PC-9 (cell line): ENCODE measurements at regions not wholly inside any gene's neighbourhood (a gene's known extent, or its start where the extent isn't known, plus 50 kb on each side); places are given as distances from the start of the nearest gene placed in this dataset.
"Not testable (repeated sequence)": the region's sequence is repeated elsewhere in the genome, so short reads cannot be mapped to it uniquely, and the experiment has no call there.

Experiments
- BruUV-seq: library from RNA; stranded (reverse); fragments of 400-500 nt; replicated peaks from 2 replicates; lab custom pipeline; 2021; lab: Mats Ljungman, UMichigan
- CTCF ChIA-PET: fragments of 300-600 bp; sonication (Branson Sonifier 250); formaldehyde crosslinking; loops from one replicate; lab custom pipeline; 2022; ENCODE audit warnings: antibody characterized with exemption; lab: Charles Lee
- POLR2A ChIA-PET: fragments of 300-600 bp; sonication (Branson Sonifier 250); formaldehyde crosslinking; loops from one replicate; lab custom pipeline; 2022; ENCODE audit warnings: antibody characterized with exemption; ENCODE audit not compliant: unreplicated experiment; lab: Charles Lee
- DNase-seq, 2 experiments: peaks; one replicate each; pipeline versions ENCODE4 v3.0.0 to v3.0.0-alpha.2; 2015 to 2022; ENCODE audit warnings: mixed read lengths in 1 of 2
- H2AFZ ChIP-seq: fragments of 200-600 bp; sonication (generic); 2 replicates; pipeline ENCODE4 v1.8.1; 2017; ENCODE audit warnings: antibody characterized with exemption
- H3F3A ChIP-seq: fragments of 200-600 bp; sonication (generic); 2 replicates; pipeline ENCODE4 v1.8.1; 2017; ENCODE audit warnings: antibody characterized with exemption, mild to moderate bottlenecking, low read depth; ENCODE audit not compliant: insufficient read depth
- H3K27ac ChIP-seq: fragments of 200-600 bp; sonication (generic); 2 replicates; pipeline ENCODE4 v1.6.1; 2016; ENCODE audit warnings: mixed run types
- H3K27me3 ChIP-seq: fragments of 200-600 bp; sonication (generic); 2 replicates; pipeline ENCODE4 v1.6.1; 2016; ENCODE audit warnings: low read depth, mixed run types; ENCODE audit not compliant: insufficient read depth
- H3K36me3 ChIP-seq: fragments of 200-600 bp; sonication (generic); 2 replicates; pipeline ENCODE4 v1.6.1; 2016; ENCODE audit warnings: low read depth, mixed run types
- H3K4me1 ChIP-seq: fragments of 200-600 bp; sonication (generic); replicated peaks from 2 replicates; pipeline ENCODE4 v1.6.1; 2016; ENCODE audit warnings: mixed run types; ENCODE audit not compliant: insufficient read depth
- H3K4me2 ChIP-seq: fragments of 200-600 bp; sonication (generic); 2 replicates; pipeline ENCODE4 v1.6.1; 2017; ENCODE audit warnings: mixed run types
- H3K4me3 ChIP-seq: fragments of 200-600 bp; sonication (generic); 2 replicates; pipeline ENCODE4 v1.6.1; 2016; ENCODE audit warnings: mixed run types
- H3K79me2 ChIP-seq: fragments of 200-600 bp; sonication (generic); 2 replicates; pipeline ENCODE4 v1.6.1; 2017; ENCODE audit warnings: low read depth, mixed run types
- H3K9me2 ChIP-seq: fragments of 200-600 bp; sonication (generic); 2 replicates; pipeline ENCODE4 v1.8.1; 2017; ENCODE audit warnings: mild to moderate bottlenecking; ENCODE audit not compliant: insufficient read depth
- H3K9me3 ChIP-seq: fragments of 200-600 bp; sonication (generic); 2 replicates; pipeline ENCODE4 v1.8.1; 2016; ENCODE audit warnings: low read depth; ENCODE audit not compliant: insufficient read depth
- H4K20me1 ChIP-seq: fragments of 200-600 bp; sonication (generic); 2 replicates; pipeline ENCODE4 v1.8.1; 2017; ENCODE audit not compliant: insufficient read depth
- EZH2 ChIP-seq: fragments of 200-600 bp; sonication (generic); IDR thresholded peaks from 2 replicates; pipeline ENCODE4 v1.8.0; 2017; ENCODE audit warnings: antibody characterized with exemption, low read depth
- intact Hi-C: fragments of 100-400 bp; cut with micrococcal nuclease; formaldehyde crosslinking; loops from one replicate; pipeline ENCODE4 v1.10.0; 2022; ENCODE audit not compliant: unreplicated experiment
- TF ChIP-seq, protein P1 (sequence below): fragments of 200-600 bp; sonication (generic); conservative IDR thresholded peaks from 2 replicates; pipeline ENCODE4 v1.6.1; 2017; ENCODE audit warnings: mixed run types, antibody characterized with exemption, mild to moderate bottlenecking, moderate library complexity

DNA sequence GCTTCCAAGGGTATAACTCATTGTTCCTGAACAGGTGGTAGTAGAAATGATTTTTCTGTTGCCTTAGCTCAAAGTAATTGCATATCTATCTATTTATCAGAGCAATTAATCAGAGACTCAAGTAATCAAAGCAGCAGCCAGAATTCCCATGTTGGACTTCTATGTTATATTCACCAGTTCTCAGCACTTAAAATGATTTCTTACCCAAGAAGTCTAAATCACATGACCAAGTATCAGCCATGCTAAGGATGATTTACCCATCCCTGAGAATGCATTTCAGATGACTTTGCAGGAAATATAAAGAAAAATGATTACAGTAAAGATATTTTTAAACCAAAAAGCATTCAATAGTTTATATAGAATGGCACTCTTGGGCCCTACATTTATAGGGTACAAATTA lies 352.2 kb downstream of the NUP35 start:
- Histone ChIP-seq H2AFZ (no peak overlapping the region), H3K27me3 (no peaks in the 10 kb centered on the region), H3K4me2 (no peak overlapping the region), H3K4me1 (no peaks in the 10 kb centered on the region), H3F3A (no peaks in the 10 kb centered on the region), H3K9me3 (no peaks in the 10 kb centered on the region), H3K36me3 (no peaks in the 10 kb centered on the region), H3K27ac (no peak overlapping the region), H3K9me2 (no peaks in the 10 kb centered on the region), H3K4me3 (no peak overlapping the region), H3K79me2 (no peaks in the 10 kb centered on the region), H4K20me1 (no peaks in the 10 kb centered on the region; the same call in 1 of the 2 replicates)
- TF ChIP-seq, protein P1, sequence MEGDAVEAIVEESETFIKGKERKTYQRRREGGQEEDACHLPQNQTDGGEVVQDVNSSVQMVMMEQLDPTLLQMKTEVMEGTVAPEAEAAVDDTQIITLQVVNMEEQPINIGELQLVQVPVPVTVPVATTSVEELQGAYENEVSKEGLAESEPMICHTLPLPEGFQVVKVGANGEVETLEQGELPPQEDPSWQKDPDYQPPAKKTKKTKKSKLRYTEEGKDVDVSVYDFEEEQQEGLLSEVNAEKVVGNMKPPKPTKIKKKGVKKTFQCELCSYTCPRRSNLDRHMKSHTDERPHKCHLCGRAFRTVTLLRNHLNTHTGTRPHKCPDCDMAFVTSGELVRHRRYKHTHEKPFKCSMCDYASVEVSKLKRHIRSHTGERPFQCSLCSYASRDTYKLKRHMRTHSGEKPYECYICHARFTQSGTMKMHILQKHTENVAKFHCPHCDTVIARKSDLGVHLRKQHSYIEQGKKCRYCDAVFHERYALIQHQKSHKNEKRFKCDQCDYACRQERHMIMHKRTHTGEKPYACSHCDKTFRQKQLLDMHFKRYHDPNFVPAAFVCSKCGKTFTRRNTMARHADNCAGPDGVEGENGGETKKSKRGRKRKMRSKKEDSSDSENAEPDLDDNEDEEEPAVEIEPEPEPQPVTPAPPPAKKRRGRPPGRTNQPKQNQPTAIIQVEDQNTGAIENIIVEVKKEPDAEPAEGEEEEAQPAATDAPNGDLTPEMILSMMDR = no peak
- TF ChIP-seq EZH2 = no peak
- intact Hi-C loops = no loop called here
- ChIA-PET CTCF (no interaction called here), POLR2A (no interaction called here)
- no TSS peak for BruUV-seq
- no peak for DNase-seq

DNA sequence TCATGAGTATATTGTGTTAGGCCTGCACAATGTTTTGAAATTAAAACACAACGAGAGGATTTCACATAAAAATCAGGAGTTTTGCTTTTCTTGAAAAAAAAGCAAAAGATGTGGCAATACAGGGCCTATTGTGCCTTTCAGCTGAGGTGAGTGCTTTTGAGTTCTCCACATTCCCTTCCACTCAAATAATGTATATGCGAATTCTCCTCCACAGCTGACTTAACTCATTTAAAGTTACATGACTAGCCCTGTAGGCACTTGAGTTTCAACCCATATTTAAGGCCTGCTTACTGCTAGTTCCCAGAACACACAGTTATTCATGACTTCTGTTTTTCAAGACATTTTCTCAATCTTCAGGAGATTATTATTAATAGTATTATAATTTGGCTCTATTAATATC lies 353.1 kb downstream of the NUP35 start:
- no peak overlapping the region for H3K27ac ChIP-seq
- H4K20me1 ChIP-seq = no peaks in the 10 kb centered on the region; the same call in 1 of the 2 replicates
- no peak overlapping the region for H2AFZ ChIP-seq
- ChIA-PET POLR2A (no interaction called here), CTCF (no interaction called here)
- H3K79me2 ChIP-seq = no peaks in the 10 kb centered on the region
- no peaks in the 10 kb centered on the region for H3F3A ChIP-seq
- intact Hi-C loops = no loop called here
- H3K36me3 ChIP-seq = no peaks in the 10 kb centered on the region
- no peaks in the 10 kb centered on the region for H3K9me3 ChIP-seq
- H3K4me2 ChIP-seq = no peak overlapping the region
- no peak for TF ChIP-seq EZH2
- DNase-seq = no peak
- no peaks in the 10 kb centered on the region for H3K4me1 ChIP-seq
- no peaks in the 10 kb centered on the region for H3K27me3 ChIP-seq
- no peak overlapping the region for H3K4me3 ChIP-seq
- BruUV-seq = no TSS peak
- no peaks in the 10 kb centered on the region for H3K9me2 ChIP-seq

DNA sequence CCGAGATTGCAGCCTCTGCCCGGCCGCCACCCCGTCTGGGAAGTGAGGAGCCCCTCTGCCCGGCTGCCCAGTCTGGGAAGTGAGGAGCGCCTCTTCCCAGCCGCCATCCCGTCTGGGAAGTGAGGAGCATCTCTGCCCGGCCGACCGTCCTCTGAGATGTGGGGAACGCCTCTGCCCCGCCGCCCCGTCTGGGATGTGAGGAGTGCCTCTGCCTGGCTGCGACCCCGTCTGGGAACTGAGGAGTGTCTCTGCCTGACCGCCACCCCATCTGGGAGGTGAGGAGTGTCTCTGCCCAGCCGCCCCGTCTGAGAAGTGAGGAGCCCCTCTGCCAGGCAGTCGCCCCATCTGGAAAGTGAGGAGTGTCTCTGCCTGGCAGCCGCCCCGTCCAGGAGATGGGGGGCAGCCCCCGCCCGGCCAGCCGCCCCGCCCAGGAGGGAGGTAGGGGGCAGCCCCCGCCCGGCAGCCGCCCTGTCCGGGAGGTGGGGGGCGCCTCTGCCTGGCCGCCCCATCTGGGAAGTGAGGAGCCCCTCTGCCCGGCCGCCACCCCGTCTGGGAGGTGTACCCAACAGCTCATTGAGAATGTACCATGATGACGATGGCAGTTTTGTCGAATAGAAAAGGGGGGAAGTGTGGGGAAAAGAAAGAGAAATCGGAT lies 354.8 kb downstream of the NUP35 start:
- BruUV-seq, intact Hi-C loops: not testable (repeated sequence)

GRCh38 chr2:183487326-183487725 lies 363.1 kb downstream of the NUP35 start:
- Histone ChIP-seq H3K27ac (no peak overlapping the region), H4K20me1 (no peaks in the 10 kb centered on the region), H3K4me3 (no peak overlapping the region), H3K79me2 (no peaks in the 10 kb centered on the region), H3K9me3 (no peaks in the 10 kb centered on the region), H3K4me2 (no peak overlapping the region), H3K4me1 (no peaks in the 10 kb centered on the region), H2AFZ (no peak overlapping the region), H3F3A (no peaks in the 10 kb centered on the region), H3K27me3 (no peaks in the 10 kb centered on the region), H3K9me2 (no peaks in the 10 kb centered on the region), H3K36me3 (no peaks in the 10 kb centered on the region)
- POLR2A ChIA-PET = no interaction called here
- DNase-seq = no peak
- intact Hi-C loops = no loop called here
- CTCF ChIA-PET = no interaction called here
- no TSS peak for BruUV-seq
- TF ChIP-seq EZH2 = no peak
- TF ChIP-seq, protein P1 = no peak

More for the DNA sequence above, 354.8 kb downstream of the NUP35 start:
- H3K36me3 ChIP-seq, H3F3A ChIP-seq, H3K9me2 ChIP-seq, H3K4me3 ChIP-seq, H3K27ac ChIP-seq, H3K9me3 ChIP-seq, H2AFZ ChIP-seq, H3K79me2 ChIP-seq, H3K27me3 ChIP-seq, POLR2A ChIA-PET, CTCF ChIA-PET, H4K20me1 ChIP-seq, H3K4me2 ChIP-seq, H3K4me1 ChIP-seq, DNase-seq: not testable (repeated sequence)
